GM21576 (cell line): ENCODE measurements at regions not wholly inside any gene's neighbourhood (a gene's known extent, or its start where the extent isn't known, plus 50 kb on each side); places are given as distances from the start of the nearest gene placed in this dataset.
"Not testable (repeated sequence)": the region's sequence is repeated elsewhere in the genome, so short reads cannot be mapped to it uniquely, and the experiment has no call there.

Experiments
- ATAC-seq: cut with Tn5 transposase; IDR thresholded peaks from one replicate; pipeline ENCODE4 v1.9.1; 2021; ENCODE audit warnings: mild to moderate bottlenecking, moderate library complexity; ENCODE audit not compliant: unreplicated experiment

DNA sequence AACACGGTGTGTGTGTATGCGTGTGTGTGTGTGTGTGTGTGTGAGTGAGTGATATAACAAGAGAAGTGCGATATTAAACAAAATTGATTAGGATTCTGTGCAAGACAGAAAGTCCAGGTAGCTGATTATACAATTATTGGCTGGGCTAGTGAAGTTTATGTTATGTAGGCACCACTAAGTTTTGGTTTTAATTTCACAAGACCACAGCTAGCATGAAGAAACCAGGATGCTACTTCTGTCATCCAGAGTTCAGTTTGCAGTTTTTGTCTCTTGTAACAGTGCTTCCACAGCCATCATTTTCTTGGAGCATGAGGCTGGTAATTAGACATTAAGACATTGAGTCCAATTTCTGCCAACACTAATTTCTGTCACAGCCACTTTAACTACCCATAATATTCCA, 1590.2 kb upstream of the B3GALT2 start:
- ATAC-seq: no peak

DNA sequence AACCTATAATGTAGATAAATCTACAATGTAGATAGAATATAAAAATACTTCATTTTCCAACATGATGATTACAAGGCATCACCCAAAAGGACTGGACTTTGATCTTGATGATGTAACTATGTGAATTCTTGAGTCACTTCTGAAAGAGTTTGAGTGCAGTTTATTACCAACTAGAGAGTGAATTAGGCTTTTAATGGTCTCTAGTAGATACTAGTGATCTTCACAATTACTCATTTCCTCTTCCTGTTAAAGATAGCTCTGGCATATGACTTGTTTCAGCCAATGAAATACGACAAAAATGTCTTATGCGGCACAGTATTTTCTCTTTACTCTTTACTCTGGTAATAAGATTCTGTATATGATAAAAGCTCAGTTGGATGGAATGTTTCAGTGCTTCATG, 1588.1 kb upstream of the B3GALT2 start:
- no peak for ATAC-seq

DNA sequence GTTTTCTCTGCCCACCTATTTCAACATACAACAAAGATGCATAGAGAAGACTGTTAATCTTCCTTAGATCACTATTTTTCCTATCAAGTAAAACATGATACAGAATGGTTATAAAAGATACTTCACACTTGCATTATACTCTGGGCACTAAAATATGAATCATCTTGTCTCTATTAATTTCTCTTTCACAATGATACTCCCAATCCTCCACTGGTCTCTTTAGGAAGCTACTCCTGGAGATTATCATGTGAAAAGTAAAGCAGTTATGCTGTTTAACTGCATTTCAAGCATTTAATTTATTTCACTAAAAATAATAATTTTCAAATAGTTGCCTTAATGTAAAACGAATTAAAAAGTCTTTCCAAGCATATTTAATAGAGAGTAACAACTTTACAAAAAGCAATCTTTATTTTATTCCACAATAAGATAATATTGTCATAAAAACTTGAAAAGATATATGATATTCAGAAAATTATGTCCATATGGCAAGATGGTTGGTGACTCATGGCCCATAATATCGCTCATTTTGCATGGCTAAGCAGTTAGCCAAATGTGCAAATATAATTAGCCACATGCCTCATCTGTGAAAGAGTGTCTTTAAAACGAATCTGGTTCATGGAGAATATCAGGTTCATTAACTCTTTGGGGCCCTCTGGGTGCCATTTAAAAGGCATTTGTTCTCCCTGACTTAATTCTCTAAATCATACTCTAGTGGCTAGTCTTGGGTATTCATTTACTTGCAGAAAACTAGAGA, 1569.0 kb upstream of the B3GALT2 start:
- no peak for ATAC-seq

DNA sequence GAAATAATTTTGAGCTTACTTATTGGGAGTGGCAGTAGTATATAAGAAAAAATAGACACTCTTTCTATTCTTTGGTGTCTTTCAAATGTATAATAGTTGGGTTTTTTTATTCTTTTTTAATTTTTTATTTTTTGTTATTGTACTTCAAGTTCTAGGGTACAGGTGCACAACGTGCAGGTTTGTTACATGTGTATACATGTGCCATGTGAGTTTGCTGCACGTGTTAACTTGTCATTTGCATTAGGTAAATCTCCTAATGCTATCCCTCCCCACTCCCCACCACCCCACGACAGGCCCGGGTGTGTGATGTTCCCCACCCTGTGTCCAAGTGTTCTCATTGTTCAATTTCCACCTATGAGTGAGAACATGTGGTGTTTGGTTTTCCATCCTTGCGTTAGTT, 1552.4 kb upstream of the B3GALT2 start:
- ATAC-seq: not testable (repeated sequence)

DNA sequence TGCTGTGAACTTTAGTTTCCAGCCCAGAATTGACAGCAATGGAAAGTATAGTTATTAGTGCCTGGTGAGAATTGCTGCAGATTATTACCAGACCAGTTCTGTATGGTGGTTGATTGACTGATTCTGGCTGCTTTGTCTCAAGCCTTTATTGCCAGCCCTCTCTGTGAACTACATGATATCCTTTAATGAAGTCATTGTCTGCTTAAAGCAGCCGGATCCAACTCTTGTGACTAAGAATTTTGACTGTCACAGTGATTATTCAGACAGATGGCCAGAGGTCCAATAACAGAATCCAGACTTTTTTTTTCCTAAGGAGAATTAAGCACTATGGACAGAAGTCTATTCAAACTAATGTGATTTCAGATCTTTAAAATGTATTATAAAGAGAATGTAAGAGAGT, 1548.6 kb upstream of the B3GALT2 start:
- ATAC-seq: no peak

DNA sequence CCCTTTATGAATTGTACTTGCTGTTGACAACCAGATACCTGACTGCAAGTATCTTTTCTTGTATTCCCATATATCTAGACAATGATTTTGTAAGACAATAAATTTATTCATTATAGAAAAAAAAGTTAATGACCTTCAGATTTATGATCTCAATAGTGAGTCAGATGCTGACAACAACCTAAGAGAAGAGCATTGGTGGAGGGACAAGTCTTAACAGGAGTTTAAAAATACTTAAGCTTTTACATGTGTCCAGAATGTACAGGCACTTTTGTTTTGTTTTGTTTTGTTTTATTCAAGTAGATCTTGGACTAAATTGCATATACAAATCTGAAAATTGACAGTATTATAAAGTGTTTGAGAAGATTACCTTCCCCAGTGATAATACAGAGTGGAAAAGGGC, 1544.6 kb upstream of the B3GALT2 start:
- no peak for ATAC-seq

DNA sequence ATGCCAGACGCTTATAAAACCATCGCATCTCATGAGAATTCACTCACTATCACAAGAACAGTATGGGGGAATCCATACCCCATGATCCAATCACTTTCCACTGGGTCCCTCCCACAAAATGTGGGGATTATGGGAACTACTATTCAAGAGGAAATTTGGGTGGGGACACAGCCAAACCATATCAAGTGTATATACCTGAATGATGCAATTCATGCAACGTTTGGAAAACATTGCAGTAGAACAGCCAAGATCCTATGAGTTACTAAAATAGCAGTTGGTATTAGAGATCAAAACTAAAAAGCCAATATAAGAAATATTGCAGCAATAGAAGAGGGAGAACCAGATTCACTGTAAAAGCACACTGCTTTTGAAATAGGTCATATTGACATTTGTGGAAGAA, 1543.9 kb upstream of the B3GALT2 start:
- ATAC-seq: no peak

DNA sequence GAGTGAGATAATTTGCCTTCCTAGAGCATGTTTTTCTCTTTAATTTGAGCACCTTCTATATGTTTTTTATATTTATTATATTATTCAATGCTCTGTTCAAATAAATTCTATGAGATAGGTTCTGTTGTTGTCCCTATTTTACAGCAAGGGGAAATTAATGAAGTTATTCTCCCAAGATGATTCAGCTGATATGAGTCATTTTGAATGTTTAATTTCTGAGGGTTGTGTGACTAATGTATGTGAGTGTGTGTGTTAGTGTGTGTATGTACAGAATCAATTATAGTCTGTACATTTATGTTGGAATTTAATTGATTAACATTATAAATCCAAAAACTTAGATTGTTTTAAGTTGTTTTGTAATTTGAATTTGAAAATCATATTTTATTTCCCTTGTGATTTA, 1536.7 kb upstream of the B3GALT2 start:
- no peak for ATAC-seq

DNA sequence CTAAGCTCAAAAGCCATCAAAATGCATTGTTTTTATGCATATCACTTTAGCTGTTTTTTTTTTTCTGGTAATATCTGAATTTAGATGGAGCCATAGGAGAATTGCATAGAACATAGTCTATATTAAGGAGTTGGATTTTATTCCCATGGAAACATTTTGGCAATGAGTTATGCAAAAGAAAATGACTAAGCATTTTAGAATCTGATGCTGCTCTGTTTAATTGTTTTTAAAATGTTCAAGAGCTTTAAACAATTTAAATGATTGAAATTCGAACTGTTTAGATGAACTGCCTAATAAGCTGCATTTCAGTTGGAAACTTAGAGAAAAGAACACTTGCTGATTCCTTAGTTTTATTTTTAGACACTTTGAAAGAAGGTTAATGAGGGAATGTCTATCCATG, 1531.5 kb upstream of the B3GALT2 start:
- ATAC-seq: no peak

DNA sequence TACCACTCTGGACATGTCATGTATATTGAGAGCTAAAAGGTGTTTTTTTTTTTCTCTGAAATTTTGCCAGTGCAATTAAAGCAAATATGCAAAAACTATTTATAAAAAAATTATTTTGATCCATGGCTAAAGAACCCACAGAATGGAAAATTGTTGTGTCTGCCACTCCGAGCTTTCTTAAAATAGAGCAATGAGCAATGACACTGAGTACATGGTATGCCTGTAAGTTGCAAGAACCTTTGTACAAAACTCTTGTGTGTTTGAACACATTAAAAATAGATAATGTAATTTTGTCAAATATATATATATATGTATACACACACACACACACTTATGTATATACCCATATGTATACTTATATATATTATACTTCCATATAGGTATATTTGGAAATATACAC, 1530.9 kb upstream of the B3GALT2 start:
- no peak for ATAC-seq

DNA sequence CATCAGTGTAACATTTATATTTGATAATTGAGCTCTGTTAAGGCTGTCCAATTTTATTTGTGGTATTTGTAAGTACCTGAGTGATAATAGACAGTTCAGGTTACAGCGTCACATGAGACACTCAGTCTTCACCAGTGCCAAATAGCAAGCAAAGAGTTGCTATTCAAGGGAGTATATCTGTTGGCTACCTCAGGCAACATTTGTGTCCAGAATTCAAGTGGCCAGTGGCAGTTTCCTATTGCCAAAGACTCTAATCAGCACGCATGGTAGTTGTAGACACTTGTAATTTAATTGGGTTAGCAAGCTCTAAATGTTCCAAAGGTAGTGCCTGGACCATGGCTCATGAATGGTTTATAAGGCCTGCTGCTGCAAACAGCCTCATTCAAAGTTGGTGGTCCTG, 1524.3 kb upstream of the B3GALT2 start:
- no peak for ATAC-seq

DNA sequence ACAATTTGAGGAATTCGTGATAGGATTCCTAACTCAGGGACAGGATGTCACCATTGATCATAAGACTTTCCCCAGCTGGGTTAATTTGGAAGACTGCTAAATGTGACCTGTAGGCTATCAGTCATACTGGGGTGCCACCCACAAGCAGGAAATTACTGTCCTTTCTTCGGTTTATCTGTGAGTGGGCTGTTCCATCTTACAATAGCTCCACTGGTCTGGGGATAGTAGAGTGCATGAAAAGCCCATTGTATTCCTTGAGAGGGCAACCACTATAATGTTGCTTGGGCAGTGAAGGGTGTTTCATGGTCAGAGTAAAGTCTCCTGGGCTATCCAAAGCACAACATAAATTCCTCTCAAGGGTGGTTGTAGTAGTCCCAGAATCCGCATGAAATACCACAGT, 1523.0 kb upstream of the B3GALT2 start:
- ATAC-seq: no peak

DNA sequence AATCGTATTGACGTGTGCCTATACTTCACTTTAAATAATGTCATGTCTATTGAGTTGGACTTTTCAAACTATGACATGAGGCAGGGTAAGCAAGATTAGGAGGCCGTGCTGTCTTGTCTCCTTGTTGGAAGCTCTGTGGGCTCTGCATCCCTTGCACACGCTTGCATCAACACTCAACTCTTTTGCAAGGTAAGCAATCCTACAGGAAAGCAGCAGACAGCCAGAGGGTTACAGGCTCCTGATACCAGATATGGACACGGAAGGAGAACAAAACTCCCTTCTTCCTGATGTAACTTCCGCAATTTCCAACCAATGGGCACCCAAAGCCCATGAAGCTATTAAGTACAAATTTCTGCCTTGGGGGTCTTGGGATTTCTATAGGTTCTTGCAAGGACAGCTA, 1520.7 kb upstream of the B3GALT2 start:
- no peak for ATAC-seq

DNA sequence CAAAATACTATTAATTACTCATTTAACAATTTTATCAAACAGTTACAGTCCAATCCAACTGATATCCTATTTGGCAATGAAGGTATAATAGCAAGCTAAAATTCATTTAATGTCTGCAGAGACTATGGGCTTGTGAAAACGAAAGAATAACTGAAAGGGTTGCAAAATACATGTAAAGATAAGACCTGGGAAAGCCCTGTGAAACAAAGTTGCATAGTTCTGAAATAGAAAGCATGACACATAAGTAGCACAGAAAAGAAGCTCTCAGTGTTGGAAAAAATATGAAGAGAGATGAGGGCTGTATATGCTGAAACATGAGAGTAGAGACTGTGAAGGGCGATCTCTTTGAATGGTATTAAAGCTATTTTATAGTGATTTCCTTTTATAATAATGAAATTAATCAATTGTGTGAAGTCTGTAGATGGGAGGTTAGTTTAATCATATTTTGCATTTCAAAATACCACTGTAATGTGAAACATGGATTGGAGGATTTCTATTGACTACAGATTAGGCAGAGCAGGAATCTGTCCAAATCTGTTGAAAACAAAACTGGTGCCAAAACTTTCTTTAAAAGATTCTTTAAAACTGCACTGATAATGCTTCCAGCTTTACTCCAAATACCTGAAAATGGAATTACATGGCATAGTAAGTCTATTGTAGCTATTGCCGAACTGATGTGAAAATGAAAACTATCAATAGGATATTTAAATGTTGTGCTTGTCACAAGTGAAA, 1518.9 kb upstream of the B3GALT2 start:
- ATAC-seq: no peak

DNA sequence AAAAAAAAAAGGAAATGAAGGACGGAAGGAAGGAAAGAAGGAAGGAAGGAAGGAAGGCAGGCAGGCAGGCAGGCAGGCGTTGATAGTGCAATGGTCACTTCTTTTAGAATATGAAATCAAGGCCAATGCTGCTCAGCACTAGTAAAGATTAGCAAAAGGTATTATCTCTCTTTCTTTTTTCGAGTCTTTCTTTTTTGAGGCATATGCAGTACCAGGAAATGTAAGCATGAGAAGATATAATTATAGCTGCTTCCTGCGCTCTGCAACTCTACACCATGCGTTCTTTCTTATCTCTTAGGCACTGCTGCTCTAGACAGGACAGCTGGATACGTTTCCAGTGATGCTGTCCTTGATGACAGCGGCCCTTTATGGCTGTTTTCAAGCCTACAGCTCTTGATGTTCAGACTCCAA, 1512.5 kb upstream of the B3GALT2 start:
- ATAC-seq: no peak

DNA sequence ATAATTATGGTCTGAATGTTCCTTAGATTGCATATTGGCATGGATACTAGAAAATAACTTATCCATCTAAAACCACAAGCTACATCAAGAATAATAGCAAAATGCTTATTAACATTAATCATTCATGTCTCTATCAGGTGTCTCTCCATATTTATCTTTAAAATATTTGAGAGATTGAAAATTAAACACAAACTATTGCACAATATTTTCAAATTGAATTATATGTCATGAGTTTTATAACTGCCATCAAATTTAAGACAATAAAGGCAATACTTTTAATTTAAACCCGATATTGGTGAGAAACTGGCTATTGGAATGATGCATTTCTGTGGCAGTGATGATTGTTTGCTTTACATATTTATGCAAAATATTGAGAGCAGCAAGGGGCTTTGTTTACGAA, 1506.8 kb upstream of the B3GALT2 start:
- ATAC-seq: no peak

DNA sequence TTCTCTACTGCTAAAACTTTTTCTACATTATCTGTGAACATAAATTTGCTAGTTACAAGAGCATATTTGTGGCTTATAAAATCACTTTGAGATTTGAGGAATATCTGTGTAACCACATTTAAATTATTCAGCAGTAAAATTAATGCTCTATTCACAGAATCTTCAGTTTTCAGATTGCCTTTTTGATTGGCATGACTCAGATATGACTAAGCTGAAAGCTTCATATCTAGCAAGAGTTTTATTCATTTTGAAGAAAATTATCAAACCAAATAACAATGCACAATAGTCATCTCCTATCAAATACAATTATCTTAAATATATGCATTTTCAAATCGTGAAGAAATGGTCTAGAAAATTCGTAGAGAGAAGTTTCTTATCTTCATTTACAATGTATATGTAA, 1498.2 kb upstream of the B3GALT2 start:
- no peak for ATAC-seq

DNA sequence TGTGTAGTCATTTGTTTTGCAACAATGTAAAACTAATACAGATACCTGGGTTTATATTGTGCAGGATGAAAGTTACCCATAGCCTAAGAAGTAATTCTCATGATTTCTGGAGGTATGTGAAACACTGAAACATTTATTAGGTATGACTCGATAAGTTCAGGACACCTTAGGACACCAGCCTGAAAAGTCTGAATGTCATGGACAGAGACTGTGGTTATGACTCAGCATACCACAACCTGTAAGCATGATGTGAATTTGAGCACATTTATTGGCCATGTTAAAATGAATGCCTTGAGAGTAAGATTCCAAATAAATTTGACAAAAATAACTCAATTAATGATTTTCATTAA, 1471.7 kb upstream of the B3GALT2 start:
- no peak for ATAC-seq

DNA sequence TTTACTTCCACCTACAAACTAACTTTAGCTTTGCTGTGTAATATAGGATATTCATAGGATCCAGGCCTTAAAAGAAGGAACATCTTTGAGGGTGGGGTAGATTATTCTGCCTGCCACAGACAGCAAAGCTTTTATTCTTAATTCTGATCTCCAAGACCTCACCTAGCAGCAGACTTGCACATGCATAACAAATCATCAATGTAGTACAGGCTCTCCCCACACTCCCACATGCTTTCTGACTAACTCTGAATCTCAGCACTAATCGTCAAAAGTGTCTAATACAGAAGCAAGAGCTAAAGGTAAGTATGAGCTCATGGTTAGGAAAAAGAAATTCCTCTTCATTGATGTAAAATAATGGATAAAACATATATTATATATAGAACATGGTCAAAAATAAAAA, 1468.5 kb upstream of the B3GALT2 start:
- ATAC-seq: no peak

DNA sequence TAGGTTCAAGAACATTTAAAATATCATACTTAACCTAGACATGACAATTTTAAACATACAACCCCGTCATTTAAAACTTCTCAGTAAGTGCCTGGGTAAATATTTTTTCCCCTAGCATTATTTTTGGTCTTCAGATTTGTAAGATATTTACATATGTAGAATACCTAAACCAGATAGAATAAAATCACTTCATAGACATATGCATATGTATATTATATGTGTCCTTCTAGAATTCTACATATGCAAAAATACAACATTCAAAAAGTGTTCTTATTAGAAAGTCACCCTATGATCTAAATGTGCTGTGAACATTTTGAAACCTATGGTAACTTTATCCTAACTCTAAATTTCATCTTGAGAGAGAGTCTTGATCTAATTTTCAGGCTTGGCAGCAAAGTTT, 1467.0 kb upstream of the B3GALT2 start:
- ATAC-seq: no peak

DNA sequence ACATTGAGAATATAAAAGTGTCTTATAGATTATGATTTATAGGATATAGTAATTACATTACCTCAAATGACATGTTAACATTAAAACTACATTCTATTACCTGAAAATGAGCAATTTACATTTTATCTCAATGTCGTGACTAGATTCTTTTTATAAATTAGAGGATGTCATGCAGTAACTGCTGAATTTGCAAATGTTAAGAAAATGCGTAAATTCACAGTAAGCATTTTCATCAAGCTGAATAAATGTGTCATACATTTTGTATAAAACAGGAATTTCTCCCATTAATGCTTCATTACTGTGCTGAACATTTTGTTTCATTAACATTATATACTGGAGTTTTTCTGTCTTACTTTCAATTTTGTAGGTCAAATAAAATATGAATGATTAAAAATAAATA, 1460.7 kb upstream of the B3GALT2 start:
- ATAC-seq: no peak

DNA sequence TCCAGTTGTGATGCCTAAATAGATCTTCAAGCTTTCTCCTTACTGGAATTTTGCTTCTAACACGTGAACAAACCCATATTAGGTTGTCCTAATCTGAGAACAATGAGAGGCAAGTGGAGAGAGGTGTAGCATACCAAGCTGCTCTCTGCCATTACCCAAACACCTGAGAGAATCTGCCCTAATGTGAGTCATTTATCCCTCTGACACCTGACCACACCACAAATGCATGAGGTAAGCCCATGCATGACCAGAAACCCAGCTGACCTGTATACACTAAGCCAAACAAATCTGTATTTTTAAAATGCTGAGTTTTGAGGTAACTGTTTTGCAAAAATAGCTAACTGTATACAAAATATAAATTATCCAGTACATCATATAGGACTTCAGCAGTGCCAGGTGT, 1458.1 kb upstream of the B3GALT2 start:
- ATAC-seq: no peak

DNA sequence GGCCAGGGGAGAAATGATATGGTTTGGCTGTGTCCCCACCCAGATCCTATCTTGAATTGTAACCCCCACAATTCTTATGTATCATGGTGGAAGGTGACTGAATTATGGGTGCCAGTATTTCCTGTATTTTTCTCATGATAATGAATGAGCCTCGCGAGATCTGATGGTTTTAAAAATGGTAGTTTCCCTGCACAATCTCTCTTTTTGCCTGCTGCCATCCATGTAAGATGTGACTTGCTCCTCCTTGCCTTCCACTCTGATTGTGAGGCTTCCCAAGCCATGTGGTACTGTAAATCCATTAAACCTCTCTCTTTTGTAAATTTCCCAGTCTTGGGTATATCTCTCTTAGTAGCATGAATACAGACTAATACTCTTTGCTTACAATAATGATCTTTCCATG, 1453.9 kb upstream of the B3GALT2 start:
- ATAC-seq: no peak
